Eye (tissue), 1 donor: ENCODE measurements at regions not wholly inside any gene's neighbourhood (a gene's known extent, or its start where the extent isn't known, plus 50 kb on each side); places are given as distances from the start of the nearest gene placed in this dataset.
A peak's percentile ranks its signal among the peaks of the same experiment; 100 is the strongest.

Source experiments
- DNase-seq: peaks from one replicate; pipeline ENCODE4 v3.0.0-alpha.2; 2015

DNA sequence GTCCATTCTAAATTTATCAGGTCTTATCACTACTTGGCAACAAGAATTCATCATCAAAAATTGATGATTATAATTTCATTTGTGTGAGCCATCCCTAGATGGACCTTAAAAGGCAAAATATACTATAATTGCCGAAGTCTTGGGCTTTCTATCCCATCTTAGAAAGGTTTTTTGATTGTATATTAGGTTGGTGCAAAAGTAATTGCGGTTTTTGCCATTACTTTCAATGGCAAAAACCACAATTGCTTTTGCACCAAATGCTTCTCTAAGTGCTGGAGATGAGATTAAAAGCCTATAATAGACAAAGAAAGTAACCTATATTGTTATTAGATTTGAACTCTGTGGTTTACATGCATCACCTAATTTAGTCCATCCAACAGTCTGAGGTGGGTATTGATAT, 612.9 kb downstream of the ZNF385D start:
- no peak for DNase-seq

DNA sequence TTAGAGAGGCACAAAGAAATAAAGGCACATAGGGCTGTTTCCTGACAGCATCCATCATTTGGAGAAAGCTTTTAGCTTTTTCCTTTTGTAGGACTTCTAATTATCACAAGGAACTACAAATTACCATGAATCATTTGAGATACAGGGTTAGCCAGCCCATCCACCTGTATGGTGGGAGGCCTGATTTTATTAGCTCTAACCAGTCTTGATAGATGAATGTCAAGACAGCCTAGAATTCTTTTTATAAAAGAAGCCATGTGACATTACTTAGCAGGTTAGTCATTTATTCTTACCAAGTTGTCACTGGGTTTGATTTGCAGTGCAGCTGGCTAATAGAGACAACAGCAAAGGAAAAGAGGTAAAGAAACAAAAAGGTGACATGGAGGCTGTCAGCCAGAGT, 618.1 kb downstream of the ZNF385D start:
- DNase-seq = no peak

DNA sequence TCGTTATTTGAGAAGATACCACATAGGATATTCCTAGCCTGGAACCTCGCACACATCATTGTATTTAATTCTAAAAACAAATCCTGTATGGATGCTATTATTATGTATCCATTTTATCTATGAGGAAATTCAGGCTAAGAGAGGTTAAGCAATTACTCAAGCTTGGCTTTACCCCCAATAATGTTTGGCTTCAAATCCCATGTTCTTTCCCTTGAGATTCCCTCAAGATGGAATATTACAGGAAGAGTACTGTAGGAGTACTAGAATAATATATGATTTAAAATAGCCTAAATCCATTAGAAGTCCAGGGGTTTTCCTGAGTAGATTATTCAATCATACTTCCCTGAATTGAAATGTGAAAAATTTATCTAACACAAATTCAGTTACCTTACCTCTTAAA, 630.2 kb downstream of the ZNF385D start:
- DNase-seq = no peak

DNA sequence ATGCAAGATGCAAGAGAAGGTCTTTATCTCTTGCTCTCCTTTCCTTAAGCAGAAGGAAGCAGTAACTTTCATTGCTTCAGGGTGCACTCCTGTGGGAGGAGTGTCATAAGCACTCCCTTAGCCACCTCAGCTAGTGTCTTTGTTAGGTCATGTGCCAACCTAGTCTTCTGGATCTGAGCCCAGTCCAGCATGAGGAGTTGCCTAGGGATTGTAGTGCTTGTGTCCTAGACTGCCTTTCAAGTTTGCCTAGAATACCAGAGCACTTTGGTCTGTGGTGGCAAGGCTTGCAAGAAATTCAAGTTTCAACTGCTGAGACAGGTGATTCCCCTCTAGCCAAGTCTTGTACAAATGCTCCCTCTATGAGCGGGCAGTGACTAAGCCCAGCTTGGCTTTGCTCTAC, 633.6 kb downstream of the ZNF385D start:
- DNase-seq = no peak

DNA sequence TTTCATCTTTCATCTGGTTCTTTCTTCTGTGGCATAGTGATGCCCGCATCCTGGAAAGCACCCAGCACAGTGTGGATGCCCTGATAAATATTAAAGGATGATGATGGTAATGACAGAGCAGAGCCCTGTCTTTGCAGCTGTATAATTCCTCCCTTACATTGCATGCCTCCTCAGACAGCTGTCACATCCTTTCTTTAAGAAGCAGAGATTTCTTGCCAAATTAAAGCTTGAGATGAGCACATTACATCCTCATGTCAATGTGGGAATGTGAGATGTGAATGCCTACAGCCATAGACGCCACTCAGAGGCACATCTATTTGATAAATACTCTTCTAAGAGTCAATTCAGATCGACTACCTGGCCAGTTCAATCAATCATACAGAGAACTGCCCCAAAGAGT, 642.0 kb downstream of the ZNF385D start:
- DNase-seq = peak; percentile 10

DNA sequence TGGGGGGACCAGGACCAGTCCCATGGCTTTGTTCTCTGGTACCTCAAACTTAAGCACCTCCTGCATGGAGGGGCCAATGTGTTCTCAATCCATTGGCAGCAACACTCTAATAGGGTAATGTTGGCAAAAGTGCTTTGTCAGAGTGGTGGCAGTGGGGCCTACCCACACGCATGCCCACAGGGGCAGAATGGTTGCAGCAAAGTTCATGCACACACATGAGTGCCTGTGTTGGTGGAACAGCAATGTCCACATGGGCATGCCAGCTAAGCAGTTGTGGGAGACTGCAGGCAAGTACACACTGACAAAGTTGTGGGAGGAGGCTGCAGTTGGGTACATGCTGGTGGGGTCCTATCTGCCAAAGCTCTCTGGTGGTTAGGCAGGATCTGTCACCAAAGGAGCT, 645.2 kb downstream of the ZNF385D start:
- no peak for DNase-seq

DNA sequence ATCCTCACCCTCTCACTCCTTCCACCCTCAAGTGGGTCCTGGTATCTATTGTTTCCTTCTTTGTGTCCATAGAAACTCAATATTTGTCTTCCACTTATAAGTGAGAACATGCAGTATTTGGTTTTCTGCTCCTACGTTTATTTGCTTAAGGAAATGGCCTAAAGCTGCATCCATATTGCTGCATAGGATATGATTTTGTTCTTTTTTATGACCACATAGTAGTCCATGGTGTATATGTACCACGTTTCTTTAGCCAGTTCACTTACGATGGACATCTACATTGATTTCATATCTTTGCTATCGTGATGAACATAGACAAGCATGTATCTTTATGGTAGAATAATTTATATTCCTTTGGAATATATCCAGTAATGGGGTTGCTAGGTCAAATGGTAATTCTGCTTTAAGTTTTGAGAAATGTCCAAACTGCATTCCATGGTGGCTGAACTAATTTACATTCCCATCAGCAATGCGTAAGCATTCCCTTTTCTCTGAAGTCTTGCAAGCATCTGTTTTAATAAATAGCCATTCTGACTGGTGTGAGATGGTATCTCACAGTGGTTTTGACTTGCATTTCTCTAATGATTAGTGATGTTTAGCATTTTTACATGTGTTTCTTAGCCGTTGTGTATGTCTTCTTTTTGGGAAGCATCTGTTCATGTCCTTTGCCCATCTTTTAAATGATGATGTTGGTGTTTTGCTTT, 650.2 kb downstream of the ZNF385D start:
- DNase-seq = no peak

DNA sequence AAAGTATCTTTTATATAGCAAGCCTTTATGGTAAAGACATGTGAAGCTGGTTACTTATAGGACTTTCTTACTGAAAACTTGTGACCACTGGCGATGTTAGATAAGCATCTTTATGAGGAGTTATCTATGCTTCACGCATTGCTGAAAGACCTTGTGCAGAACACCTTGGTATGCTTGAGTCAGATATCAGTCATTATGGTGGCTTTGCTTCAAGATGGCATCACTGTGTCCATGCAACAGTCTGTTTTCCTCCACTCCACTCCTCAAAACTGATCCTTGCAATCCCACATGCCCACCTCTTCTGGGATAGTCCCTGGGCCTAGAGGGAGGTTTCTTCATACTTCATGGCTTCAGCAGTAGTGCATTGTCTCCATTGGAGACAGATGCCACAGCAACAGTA, 656.3 kb downstream of the ZNF385D start:
- no peak for DNase-seq

DNA sequence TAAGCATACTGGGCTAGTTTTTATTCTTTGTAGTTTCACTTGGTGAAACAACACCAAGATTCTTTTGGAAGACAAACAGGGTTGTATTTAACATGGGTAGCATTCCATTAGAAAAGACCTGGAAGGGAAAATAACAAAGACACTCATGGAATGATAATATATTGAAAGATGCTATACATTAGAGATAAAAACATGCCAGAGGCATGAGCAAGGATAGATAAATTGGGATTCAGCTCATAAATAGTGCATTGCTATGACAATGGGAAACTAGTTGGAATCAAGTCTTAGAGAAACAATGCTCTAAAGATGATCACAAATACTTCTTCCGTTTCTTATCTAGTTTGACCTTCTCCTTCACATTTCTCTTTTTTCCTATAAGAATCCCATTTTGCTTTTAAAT, 677.4 kb downstream of the ZNF385D start:
- no peak for DNase-seq

DNA sequence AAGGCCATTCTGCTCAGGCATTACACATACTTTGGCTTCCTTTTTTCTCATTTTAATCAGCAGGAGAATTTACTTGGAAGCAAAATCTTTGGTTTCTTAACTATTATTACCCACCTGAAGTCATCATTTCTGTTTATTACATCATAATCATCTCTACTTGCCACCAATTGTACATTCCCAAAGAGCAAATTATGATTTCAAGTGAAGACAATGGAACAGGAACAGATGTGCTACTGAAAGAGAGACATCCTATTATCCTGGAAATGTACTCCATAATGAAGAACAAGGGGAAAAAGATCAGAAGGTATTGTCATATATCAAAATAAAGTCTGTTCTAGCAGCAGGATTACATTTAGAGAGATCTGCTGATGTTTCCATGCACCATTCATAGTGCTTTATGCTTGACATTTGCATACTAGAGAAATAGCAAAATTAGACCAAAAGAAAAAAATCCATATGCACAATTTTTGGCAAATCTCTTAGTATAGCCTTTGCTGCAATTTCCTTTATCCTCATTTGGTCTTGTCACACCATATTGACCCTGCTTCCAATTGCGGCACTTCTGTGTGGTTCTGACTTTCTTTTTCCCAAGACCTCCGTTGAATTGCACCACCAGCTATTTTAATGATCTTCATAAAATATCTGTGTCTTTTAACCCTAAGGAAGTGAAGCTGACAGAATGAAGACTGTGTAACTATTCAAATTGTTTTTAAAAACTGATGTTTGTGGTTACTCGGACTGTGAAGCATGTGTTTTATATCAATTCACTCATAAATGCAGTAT, 683.8 kb downstream of the ZNF385D start:
- no peak for DNase-seq

DNA sequence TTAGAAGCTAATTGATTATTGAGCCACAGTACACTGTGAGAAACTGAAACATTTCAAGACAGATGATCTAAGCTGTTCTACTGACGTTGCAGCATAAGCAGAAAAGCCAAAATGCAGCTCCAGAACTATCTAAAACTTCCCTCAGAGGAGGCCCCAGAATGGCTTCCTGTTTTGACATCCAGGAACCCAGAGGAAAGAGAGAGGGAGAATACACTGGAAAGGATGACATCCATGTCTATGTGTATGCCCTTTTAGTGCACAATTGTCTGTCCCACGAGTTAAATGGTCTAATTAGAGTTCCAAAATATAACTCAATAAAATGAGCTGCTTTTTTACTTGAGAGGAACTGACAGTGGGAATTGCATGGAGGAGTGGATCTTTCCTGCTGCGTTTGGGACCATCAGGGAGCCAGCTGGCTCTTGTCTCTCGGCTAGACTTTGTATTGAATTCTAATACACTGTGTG, 688.1 kb downstream of the ZNF385D start:
- peak; percentile 23 for DNase-seq

DNA sequence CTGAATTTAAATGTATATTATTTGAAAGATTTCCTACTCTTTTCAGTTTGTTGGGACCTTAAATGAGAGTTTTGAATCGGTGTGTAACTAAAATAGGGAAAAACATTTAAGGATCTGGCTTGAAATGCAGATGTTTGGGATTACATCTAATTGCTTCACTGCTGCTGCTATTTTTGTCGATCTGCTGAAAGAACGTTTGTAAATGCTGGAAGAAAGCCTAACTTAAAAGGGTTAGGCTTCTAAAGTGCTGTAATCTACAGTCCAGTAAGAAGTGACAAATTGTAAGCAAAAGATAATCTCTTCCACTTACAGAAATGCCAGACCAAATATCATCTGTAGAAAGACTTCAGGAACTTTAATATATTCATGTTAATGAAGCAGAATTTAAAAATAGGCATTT, 691.6 kb downstream of the ZNF385D start:
- DNase-seq = no peak

DNA sequence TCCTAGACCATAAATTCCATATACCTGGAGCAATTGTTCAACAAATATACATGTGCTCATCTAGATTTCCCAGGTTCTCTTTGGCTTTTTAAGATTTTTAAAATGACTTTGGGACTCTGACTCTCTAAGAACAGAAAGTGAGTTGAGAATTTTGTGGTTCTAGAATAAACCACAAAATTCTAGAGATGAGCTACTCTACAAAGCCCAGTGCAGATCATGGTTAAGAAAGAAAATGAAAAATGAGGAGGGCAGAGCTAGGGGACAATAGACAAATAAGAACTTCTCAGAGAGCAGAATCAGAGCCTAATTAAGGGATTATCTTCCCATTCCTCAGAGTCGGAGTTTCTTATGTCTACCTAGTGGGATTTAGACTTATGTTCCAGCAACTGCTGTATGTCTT, 694.7 kb downstream of the ZNF385D start:
- DNase-seq = no peak

DNA sequence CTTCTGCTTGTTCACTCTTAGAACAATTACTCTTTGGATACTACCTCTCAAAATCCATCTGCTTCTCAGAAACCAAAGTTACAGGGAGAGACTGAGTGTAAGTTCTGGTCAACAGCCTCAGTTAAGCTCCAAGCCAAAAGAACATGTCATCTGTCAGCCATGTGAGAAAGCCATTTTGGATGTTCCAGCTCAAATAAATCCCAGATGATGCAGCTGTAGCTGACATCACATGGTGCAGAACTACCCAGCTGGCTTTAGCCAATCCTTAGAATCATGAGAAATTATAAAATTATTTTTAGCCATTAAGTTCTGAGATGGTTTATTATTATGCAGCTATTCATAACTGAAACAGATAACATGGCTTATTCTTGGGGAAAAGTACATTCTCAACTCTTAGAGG, 696.0 kb downstream of the ZNF385D start:
- peak; percentile 36 for DNase-seq

DNA sequence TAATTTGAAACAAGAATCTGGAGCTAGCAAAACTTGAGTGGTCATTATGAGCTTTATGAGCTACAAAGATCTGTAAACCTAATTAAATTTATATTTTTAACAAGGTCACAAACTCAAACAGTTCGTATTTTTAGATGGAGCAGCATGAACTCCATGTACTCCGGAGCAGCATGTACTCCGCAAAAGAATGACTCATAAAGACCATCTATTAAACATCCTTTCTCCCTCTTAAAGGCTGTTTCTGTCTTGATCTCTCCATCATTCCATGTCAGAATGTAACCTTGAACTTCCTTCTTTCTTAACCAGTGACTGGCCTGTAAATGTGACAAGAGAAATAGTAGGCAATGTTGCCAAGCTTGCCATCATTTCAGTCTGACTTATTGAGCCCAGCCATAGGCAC, 696.9 kb downstream of the ZNF385D start:
- DNase-seq = no peak

DNA sequence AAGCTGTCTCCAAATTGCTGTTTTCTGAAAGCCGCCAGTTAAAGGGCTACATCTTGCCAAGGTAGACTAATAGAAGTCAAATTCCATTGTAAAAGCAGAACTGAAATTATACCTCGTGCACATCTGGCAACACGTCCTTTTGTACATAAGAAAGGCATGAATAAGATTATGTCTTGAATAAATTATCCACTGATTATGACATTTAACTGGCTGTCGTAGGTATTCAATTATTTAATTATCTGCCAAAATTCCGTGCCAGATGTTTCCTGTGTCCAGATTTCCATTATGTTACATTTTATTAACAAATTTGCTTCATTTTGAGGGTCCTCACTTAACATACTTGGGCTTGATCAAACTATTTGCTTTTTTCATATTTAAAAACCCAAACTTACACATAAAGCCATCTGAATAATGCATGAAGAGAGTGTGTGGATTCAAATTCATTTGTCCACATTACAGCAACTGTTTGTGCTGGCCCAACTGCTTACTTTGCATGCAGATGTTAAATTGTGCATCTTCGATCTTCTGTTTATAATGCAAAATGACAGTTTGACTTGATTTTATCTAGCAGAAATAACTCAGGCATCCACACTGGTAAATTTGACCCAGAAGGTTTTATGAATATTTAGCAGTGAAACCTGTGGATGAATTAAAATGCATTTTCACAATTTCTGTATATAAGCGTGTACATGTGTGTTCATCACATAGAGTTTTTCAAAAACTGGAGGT, 701.5 kb downstream of the ZNF385D start:
- peak; percentile 89 for DNase-seq

DNA sequence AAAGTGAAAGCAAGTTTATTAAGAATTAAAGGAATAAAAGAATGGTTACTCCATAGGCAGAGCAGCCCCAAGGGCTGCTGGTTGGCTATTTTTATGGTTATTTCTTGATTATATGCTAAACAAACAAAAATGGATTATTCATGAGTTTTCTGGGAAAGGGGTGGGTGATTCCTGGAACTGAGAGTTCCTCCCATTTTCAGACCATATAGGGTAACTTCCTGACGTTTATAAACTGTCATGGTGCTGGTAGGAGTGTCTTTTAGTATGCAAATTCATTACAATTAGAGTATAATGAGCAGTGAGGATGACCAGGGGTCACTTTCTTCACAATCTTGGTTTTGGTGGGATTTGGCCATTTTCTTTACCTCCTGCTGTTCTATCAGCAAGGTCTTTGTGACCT, 707.9 kb downstream of the ZNF385D start:
- DNase-seq = no peak

DNA sequence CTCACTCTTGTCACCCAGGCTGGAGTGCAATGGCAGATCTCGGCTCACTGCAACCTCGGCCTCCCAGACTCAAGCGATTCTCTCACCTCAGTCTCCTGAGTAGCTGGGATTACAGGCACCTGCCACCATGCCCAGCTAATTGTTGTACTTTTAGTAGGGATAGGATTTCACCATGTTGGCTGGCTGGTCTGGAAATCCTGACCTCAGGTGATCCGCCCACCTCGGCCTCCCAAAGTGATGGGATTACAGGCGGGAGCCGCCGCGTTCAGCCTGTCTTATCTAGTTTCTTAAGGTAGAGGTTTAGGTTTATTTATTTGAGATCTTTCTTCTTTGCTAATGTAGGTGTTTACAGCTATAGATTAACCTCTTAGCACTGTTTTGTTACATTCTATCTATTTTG, 708.8 kb downstream of the ZNF385D start:
- DNase-seq = no peak

DNA sequence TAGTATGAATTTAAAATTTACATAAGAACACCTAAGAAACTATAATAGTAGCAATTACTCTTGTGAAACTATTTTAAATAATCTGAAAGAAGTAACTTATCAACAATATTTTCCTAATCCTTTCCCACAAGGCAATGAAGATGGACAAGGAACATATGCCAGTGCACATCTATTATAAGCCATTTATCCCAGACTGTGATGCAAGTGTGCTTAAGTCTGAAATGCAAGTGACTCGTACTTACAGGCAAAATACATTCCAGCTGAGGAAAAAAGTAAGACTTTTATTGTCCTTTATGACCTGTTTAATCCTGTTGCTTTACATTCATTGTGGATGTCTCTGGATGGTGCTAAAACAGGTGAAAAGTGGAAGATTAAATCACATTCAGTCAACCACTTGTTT, 709.4 kb downstream of the ZNF385D start:
- no peak for DNase-seq

DNA sequence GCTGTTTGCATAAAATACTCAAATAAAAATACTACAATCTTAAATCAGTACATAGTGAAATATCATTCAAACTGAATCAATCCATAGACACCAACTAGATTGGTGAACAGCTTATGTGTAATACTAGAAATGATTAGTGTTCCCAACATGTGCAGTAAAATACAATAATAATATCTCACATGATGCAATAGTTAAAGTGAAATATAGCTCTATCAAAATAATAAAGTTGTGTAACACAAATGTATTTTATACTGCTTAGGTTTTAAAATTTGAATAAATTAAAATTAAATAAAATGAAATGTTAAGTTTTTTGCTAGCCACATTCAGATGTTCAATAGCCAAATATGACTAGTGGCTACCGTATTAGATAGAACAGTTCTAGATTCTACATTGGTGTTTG, 714.1 kb downstream of the ZNF385D start:
- no peak for DNase-seq

DNA sequence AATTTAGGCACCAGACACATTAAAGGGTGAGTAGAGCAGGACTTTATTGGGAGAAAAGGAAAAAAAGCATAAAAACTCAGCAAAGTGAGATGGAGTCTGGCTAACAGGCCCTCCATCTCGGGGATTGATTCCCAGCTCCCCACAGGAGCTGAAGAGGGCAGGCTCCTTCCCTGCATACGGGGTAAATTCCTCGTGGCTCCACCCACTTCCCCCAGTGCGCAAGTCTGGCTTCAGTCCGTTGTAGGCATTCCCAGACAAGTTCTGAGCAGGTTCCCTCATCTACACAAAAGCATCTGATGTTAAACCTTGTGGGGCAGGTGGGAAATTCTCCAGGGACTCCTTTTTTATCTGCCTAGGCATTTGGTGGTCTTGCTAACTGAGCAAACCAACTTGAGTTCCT, 722.6 kb downstream of the ZNF385D start:
- no peak for DNase-seq

DNA sequence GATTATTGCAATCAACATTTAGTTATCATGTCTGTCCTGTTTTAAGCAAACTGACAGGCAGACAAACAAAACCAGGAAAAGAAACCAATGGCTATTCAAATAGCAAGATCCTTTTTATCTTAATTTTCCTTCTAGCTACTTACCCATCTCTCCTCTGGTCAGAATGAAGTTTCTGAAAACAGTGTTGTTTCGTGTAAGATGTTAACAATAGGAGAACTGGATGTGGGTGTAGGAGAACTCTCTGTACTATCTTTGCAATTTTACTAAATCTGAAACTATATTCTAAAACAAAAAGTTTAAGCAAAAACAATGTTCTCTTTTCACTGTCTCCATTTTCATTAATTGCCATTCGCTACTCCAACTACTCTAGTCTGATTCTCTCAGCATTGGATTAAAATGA, 726.4 kb downstream of the ZNF385D start:
- DNase-seq = no peak

DNA sequence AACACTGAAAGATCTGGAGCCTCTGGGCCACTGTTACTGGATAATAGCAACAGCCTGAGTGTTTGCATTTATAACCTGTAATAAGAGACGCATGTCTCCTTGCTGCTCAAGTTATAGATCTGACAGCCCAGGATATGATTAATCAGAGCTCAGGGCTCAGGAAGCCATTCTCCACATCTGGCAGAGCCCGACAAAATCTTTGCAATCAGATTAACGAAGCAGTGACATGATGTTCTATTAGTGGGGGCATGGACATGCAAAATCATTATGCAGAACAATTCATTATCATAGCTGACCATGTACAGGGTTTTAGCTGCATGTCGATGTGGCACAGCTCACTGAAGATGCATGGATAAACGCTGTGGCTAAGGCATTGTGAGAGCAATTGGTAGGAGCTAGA, 730.3 kb downstream of the ZNF385D start:
- DNase-seq = peak; percentile 9

DNA sequence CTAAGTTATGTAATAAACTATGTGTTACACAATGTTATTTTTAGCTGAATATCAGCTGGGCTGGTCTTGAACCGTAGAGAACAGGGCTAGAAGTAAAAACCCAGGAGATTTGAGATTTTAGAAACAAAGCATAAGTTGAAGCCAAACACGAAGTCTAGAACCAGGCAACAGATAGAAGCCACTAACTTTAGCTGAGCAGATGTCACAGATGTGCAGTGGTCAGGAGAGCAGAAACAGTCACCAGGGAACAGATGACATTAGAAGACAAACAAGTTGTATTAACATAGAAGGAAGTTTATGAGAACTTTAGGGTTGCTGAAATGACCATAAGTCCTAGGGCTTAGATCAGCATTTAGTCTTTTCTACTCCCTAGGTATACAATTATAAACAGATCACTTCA, 731.0 kb downstream of the ZNF385D start:
- DNase-seq = no peak
